ENCODE measurements at regions not wholly inside any gene's neighbourhood (a gene's known extent, or its start where the extent isn't known, plus 50 kb on each side); places are given as distances from the start of the nearest gene placed in this dataset.

GRCh38 chr21:28537371-28538079, 455.2 kb downstream of the LTN1 start:
- no peak for DNase-seq
- in situ Hi-C loops (cut with HindIII; ENCODE audit: low pct_ligation_motif_present, low pct_unique_long_range_greater_than_20kb, low sequenced_read_pairs): no loop called here

DNA sequence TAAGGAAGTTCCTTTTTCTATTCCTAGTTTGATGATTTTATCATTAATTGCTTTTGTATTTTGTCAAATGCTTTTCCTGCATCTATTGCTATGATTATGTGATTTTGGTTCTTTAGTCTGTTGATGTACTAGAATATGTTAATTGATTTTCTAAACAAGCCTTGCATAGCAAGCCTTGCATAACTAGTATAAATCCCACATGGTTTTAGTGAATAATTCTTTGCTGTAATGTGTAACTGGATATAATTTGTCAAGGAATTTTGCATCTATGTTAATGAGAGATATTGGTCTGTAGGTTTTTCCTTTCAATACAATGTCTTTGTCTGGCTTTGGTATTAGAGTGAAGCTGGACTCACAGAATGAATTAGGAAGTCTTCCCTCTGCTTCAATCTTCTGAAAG, 460.2 kb downstream of the LTN1 start:
- no peak for DNase-seq
- in situ Hi-C loops (cut with HindIII; ENCODE audit: low pct_ligation_motif_present, low pct_unique_long_range_greater_than_20kb, low sequenced_read_pairs): no loop called here

DNA sequence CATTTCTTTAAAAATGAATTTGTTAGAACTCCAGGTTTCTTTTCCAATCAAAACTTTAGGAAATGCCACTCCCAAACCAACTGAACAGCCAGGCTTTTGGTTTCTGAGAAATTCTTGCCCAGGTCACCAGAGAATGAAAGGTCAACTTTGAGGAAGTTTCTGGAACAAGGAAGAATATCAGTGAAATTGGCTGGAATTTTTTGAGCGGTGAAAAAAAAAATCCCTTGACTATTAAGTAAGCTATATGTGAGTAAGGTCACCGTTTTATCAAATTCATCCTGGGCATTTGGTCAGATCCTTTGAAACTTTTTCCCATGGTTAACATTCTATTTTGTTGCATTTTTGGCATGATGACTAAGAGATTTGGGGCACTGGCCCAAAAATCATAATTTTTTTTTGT, 469.3 kb downstream of the LTN1 start:
- DNase-seq: no peak
- in situ Hi-C loops (cut with HindIII; ENCODE audit: low pct_ligation_motif_present, low pct_unique_long_range_greater_than_20kb, low sequenced_read_pairs): no loop called here

GRCh38 chr21:28522014-28522799, 470.5 kb downstream of the LTN1 start:
- in situ Hi-C loops (cut with HindIII; ENCODE audit: low pct_ligation_motif_present, low pct_unique_long_range_greater_than_20kb, low sequenced_read_pairs): no loop called here
- DNase-seq: peak; percentile 1

DNA sequence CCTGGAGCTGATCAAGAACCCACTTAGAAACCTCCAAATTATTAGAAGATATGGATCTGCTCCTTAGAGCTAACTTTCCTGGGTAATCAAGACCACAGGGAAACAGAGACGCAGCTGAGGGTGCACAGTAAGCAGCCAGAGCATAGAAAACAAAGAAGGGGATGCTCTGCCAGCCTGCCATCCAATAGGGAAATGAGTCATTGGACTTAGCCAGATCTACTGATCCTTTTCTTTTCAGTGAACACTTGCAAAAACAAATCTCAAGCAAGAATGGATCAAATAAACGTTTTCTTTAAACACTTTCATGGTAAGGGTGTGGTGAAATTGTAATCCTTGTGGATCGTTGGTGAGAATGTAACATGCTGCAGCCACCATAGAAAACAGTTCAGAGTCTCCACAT, 474.0 kb downstream of the LTN1 start:
- DNase-seq: no peak
- in situ Hi-C loops (cut with HindIII; ENCODE audit: low pct_ligation_motif_present, low pct_unique_long_range_greater_than_20kb, low sequenced_read_pairs): no loop called here

- in situ Hi-C loops (cut with HindIII; ENCODE audit: low pct_ligation_motif_present, low pct_unique_long_range_greater_than_20kb, low sequenced_read_pairs): no loop called here
- peak; percentile 61 for DNase-seq
These were observed 475.6 kb downstream of the LTN1 start for GRCh38 chr21:28516991-28517592.

DNA sequence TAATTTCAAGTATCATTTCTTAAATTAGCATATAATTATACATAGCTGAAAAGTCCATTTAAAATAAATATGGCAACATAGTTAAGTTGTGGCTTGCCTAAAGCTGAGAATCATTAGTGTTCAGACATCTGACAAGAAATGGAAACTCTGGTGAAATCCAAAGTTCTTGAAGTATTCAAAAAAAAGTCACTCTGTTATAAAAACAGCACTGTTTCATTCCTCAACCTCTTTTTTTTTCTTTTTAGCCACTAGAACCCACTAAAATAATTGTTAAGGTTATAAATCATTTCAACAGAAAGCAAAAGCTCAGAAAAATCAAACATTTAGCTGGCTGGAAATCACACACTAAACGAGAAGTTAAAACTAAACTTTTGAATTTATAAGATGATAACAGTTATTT, 476.7 kb downstream of the LTN1 start:
- DNase-seq: no peak
- in situ Hi-C loops (cut with HindIII; ENCODE audit: low pct_ligation_motif_present, low pct_unique_long_range_greater_than_20kb, low sequenced_read_pairs): no loop called here

DNA sequence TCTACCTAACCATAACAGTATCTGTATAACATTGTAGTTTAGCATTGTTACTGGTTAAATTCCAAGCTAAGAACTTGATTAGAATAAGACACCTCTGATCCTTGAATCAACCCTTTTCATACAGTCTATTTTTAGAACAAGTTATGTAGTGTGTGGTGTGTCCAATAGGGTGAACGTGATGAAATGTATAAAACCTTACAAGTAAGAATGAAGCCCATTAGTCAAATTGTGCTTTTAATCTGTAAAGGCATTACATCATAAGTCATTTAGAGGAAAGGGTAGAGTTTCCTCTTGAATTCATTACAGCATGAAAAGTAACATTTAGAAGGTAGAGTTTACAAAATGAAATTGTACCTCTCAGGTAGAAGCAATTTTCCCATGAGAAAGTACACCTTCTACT, 479.2 kb downstream of the LTN1 start:
- no peak for DNase-seq
- in situ Hi-C loops (cut with HindIII; ENCODE audit: low pct_ligation_motif_present, low pct_unique_long_range_greater_than_20kb, low sequenced_read_pairs): no loop called here

DNA sequence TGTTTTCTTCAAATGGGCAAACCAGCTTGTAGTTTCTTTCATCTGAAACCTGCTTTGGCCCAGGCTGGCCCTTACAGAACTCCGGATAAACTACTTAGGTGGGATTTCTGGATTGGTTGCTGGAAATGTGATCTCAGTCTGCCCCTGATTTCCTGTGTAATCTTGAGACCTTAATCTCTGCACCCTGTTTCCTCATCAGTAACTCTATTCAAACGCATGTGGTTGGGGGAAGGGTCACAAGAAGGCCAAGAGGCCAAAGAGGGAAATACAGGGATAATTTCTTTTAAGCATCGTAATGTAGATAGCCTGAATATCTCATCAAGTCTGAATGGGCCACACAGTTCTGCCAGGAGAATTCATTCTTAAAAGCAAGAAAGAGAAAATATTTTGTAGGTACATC, 483.6 kb downstream of the LTN1 start:
- no peak for DNase-seq
- in situ Hi-C loops (cut with HindIII; ENCODE audit: low pct_ligation_motif_present, low pct_unique_long_range_greater_than_20kb, low sequenced_read_pairs): no loop called here

DNA sequence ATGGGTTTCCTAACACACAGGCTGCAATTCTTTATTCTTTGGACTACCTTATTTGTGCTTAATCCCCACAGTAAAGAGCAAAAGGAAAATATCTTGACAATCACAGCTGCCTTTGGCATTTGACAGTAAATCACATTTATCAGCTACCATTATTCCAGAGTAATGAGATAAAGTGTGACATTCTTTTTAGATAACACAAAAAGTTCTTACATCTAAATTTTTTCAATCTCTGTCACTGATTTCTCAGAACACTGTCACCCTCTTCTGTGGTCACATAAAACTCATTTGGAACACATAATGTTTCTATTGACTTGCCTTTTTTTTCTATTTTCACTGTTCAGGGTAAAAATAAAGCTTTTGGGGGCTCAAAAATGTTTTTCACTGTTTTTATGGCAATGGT, 484.6 kb downstream of the LTN1 start:
- in situ Hi-C loops (cut with HindIII; ENCODE audit: low pct_ligation_motif_present, low pct_unique_long_range_greater_than_20kb, low sequenced_read_pairs): no loop called here
- DNase-seq: no peak

DNA sequence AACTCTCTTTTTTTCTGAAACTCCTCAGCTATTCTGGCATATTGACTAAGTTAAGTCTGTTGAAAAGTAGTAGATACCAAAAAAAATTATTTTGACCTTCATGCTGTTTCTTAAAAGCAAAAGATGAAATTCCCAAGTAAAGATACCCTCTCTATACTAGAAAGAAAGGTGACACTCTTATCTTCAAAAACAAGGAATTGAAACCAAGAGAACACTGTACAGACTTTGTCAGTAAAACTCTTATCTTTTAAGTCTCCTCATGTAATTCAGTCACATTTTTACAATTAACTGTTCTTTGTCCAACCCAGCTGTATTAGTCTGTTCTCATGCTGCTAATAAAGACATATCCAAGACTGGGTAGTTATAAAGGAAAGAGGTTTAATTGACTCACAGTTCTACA, 496.2 kb downstream of the LTN1 start:
- in situ Hi-C loops (cut with HindIII; ENCODE audit: low pct_ligation_motif_present, low pct_unique_long_range_greater_than_20kb, low sequenced_read_pairs): no loop called here
- DNase-seq: no peak

DNA sequence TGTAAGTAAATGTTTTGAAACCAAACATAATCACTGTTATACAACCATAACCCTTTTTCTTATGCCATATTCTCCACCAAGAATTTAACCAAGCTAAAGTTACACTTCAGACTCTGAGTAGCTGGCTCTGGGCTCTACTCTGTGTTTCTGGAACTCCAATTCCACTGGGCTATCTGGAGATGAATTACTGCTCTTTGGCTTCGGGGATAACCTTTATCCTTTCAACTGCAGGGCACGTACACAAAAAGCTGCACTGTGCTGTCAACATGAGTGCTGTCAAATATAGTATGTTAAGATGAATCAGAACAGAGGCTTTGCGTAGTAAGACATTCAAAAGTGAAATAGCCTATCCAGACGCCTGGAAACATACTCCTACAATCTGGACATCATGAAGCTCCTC, 500.6 kb downstream of the LTN1 start:
- no peak for DNase-seq
- in situ Hi-C loops (cut with HindIII; ENCODE audit: low pct_ligation_motif_present, low pct_unique_long_range_greater_than_20kb, low sequenced_read_pairs): no loop called here

GRCh38 chr21:28489821-28490350, 502.8 kb downstream of the LTN1 start:
- in situ Hi-C loops (cut with HindIII; ENCODE audit: low pct_ligation_motif_present, low pct_unique_long_range_greater_than_20kb, low sequenced_read_pairs): no loop called here
- no peak for DNase-seq

DNA sequence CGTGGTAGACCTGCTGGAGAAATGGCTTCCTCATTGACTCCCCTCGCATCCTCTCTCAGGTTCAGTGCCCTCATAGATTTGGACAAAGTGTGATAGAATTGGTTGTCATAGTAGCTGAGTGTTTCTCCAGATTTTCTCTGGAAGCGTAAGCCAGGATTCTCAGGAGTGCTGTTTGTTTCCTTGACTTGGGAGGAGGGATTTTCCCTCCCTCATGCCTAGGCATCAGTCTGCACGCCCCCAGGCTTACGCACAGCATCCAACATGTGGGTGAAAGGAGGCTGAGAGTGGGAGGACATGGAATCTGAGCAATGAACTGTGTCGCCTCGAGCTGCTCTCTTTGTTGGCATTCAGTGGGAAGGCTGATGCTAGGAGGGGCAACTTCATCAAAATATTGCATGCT, 503.5 kb downstream of the LTN1 start:
- in situ Hi-C loops (cut with HindIII; ENCODE audit: low pct_ligation_motif_present, low pct_unique_long_range_greater_than_20kb, low sequenced_read_pairs): no loop called here
- no peak for DNase-seq

- no peak for DNase-seq
- in situ Hi-C loops (cut with HindIII; ENCODE audit: low pct_ligation_motif_present, low pct_unique_long_range_greater_than_20kb, low sequenced_read_pairs): no loop called here
These were observed 505.1 kb downstream of the LTN1 start for GRCh38 chr21:28487455-28488070.

- DNase-seq: no peak
- in situ Hi-C loops (cut with HindIII; ENCODE audit: low pct_ligation_motif_present, low pct_unique_long_range_greater_than_20kb, low sequenced_read_pairs): no loop called here
These were observed 507.2 kb downstream of the LTN1 start for GRCh38 chr21:28485301-28486022.

DNA sequence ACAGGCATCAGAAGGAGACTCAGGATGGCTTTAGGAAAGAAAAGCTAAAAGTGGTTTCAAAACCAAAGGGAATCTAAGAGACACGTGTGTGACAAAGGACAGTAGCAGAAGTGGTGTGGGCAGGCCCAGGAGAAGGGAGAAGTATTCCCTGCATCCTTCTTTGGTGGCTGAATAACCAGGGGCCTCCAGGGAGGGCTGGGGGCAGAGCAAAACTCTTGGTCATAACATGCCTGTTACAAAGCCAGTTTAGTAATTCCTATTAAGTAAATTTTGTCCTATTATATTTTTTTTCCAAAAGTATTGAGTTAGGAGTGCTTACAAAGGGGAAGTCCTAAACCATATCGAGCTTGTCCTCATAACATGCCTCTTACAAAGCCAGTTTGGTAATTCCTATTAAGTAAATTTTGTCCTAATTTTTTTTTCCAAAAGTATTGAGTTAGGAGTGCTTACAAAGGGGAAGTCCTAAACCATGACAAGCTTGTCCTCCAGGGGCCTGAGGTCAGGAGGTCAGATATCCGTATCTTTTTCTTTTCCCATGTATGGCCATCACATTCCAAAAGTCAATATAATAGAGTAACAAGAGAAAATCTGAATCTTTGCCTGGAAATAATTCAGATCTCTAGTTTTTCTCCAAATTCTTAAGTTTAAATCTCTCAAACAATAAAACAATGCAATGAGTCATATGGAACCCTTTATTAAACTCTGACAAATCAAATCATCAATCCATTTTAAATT, 509.2 kb downstream of the LTN1 start:
- no peak for DNase-seq

DNA sequence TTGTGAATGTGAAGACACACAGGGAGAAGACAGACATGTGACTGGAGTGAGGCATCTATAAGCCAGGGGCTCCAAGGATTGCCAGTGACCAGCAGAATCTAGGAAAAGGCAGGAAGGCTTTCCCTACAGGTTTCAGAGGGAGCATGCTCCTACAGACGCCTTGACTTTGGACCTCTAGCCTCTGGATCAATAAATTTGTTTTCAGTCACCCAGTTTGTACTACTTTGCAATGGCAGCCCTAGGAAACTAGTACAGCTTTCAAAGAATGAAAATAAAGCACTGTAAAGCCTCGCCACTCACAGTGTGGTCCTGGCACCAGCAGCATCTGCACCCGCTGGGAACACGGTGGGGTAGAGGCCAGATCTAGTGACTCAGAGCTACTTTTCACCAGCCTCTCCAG, 510.0 kb downstream of the LTN1 start:
- no peak for DNase-seq
- in situ Hi-C loops (cut with HindIII; ENCODE audit: low pct_ligation_motif_present, low pct_unique_long_range_greater_than_20kb, low sequenced_read_pairs): no loop called here

More for the DNA sequence above, 509.2 kb downstream of the LTN1 start:
- in situ Hi-C loops (cut with HindIII; ENCODE audit: low pct_ligation_motif_present, low pct_unique_long_range_greater_than_20kb, low sequenced_read_pairs): no loop called here
